Testis (tissue), 2 donors: ENCODE measurements at regions not wholly inside any gene's neighbourhood (a gene's known extent, or its start where the extent isn't known, plus 50 kb on each side); places are given as distances from the start of the nearest gene placed in this dataset.

Experiments used
- DNase-seq: peaks from one replicate; pipeline ENCODE4 v3.0.0-alpha.2; 2019
- H3K27ac ChIP-seq, 2 donors: fragments of 200-600 bp; sonication (generic); one replicate each; pipeline ENCODE4 v1.5.1; 2019
- H3K27me3 ChIP-seq: fragments of 200-600 bp; sonication (generic); one replicate; pipeline ENCODE4 v1.5.1; 2019
- H3K36me3 ChIP-seq: fragments of 200-600 bp; sonication (generic); one replicate; pipeline ENCODE4 v1.5.1; 2017; ENCODE audit warnings: low read depth; ENCODE audit errors: missing control alignments
- H3K4me1 ChIP-seq: fragments of 200-600 bp; sonication (generic); one replicate; pipeline ENCODE4 v1.5.1; 2019
- H3K4me3 ChIP-seq, 2 donors: fragments of 200-600 bp; sonication (generic); one replicate each; pipeline ENCODE4 v1.5.1; 2017 to 2019
- H3K9me3 ChIP-seq: fragments of 200-600 bp; sonication (generic); one replicate; pipeline ENCODE4 v1.5.1; 2017
- POLR2A ChIP-seq: fragments of 450-650 bp; IDR thresholded peaks from one replicate; pipeline ENCODE4 v1.6.1; 2017; ENCODE audit warnings: antibody characterized with exemption, mild to moderate bottlenecking, moderate library complexity
- WGBS, 2 donors: methylation state at CpG; one replicate each; pipeline ENCODE4 v1.1.5; 2018; 5-methylcytosine and 5-hydroxymethylcytosine counted together
- intact Hi-C: fragments of 100-400 bp; cut with DNase I; formaldehyde crosslinking; loops from one replicate; pipeline ENCODE4 v1.15.1; 2023; ENCODE audit warnings: low total_unique reads
- TF ChIP-seq, protein P1 (sequence below), 3 experiments: fragments of 450-650 bp in 2 of 3; fragments of 200-600 bp in 1 of 3; sonication (generic) in 1 of 3; IDR thresholded peaks; one replicate each; pipeline ENCODE4 v1.5.1; 2016 to 2019; ENCODE audit warnings: antibody characterized with exemption in 3 of 3, mild to moderate bottlenecking in 2 of 3, moderate library complexity in 1 of 3

DNA sequence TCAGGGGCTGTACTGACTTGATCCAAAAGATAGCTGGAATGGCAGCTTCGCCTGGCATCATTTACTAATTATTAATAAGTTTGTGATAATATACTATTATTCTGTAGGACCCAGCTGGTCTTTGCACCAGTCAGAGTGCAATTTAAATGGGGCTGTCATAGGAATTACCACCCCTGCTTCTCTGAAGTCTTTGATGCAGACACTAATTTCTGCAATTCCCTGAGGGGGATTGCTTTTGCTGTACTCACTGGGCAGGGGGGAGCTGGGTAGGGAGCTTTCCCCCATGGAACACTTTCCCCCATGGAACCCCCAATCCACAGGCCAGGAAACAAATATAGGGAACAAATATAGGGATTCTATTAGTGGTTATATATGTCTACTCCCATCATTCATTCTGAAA is 54.9 kb upstream of the TSKU start:
- 89 to 96% methylated on average over 1 of the region's 1 CpG for WGBS, 2 donors
- intact Hi-C loops = no loop called here

DNA sequence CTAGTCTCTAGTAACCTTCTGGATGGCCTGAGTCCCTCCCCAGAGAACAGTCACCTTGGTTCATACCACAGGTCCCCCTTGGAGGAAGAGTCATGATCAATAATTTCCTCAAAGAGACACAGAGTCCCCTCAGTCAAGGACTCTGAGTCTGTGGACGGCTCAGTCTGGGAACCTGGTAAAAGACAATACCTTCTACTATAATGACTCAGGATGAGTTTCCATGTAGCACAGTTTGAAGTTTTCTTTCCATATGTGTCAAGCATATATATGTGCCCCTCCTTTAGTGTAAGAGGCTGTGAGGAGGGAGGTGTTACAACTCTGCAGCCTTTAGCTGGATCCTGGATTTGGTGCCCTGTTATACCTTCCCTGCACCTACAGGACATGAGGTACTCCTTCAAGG is 54.4 kb upstream of the TSKU start:
- no peak for DNase-seq
- Histone ChIP-seq H3K36me3 (no peaks in the 10 kb centered on the region), H3K27me3 (no peaks in the 10 kb centered on the region), H3K27ac (no peak overlapping the region), H3K4me3 (no peak overlapping the region), H3K4me1 (no peaks in the 10 kb centered on the region), H3K9me3 (no peaks in the 10 kb centered on the region)
- WGBS, 2 donors = 86 to 100% methylated on average over 1 of the region's 1 CpG
- intact Hi-C loops = no loop called here
- TF ChIP-seq POLR2A = no peak
- TF ChIP-seq, protein P1, sequence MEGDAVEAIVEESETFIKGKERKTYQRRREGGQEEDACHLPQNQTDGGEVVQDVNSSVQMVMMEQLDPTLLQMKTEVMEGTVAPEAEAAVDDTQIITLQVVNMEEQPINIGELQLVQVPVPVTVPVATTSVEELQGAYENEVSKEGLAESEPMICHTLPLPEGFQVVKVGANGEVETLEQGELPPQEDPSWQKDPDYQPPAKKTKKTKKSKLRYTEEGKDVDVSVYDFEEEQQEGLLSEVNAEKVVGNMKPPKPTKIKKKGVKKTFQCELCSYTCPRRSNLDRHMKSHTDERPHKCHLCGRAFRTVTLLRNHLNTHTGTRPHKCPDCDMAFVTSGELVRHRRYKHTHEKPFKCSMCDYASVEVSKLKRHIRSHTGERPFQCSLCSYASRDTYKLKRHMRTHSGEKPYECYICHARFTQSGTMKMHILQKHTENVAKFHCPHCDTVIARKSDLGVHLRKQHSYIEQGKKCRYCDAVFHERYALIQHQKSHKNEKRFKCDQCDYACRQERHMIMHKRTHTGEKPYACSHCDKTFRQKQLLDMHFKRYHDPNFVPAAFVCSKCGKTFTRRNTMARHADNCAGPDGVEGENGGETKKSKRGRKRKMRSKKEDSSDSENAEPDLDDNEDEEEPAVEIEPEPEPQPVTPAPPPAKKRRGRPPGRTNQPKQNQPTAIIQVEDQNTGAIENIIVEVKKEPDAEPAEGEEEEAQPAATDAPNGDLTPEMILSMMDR (IDR thresholded peaks at IDR 0.05) = no peak

More for the DNA sequence above, 54.9 kb upstream of the TSKU start:
- no peak overlapping the region for H3K27ac ChIP-seq
- no peak for DNase-seq
- no peak overlapping the region for H3K4me3 ChIP-seq
- H3K9me3 ChIP-seq = no peaks in the 10 kb centered on the region
- H3K27me3 ChIP-seq = no peaks in the 10 kb centered on the region
- no peak for TF ChIP-seq POLR2A
- TF ChIP-seq, protein P1 (IDR thresholded peaks at IDR 0.05) = no peak
- no peaks in the 10 kb centered on the region for H3K36me3 ChIP-seq
- H3K4me1 ChIP-seq = no peaks in the 10 kb centered on the region

DNA sequence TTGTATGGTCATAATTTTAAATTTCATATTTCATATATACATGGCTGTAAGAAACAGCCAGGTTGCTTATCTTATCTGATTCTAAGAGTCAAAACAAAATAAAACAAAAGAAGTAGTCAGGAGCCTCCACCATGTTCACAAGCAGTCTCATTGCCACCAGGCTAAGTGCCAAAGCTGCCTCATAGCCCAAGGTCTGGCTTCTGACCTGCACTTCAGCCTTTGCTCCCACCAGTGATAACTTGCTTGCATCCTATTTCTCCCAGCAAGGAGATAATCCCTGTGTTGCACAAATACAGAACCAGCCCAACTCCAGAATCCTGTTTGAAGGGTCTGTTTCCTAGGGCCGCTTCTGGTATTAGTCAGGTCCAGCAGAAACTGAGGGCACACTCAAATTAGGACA is 53.9 kb upstream of the TSKU start:
- no peak for TF ChIP-seq POLR2A
- TF ChIP-seq, protein P1 (IDR thresholded peaks at IDR 0.05) = no peak
- H3K4me1 ChIP-seq = no peaks in the 10 kb centered on the region
- 83 to 96% methylated on average over 1 of the region's 1 CpG for WGBS, 2 donors
- no peak overlapping the region for H3K4me3 ChIP-seq
- peak; percentile 38 for DNase-seq
- H3K27me3 ChIP-seq = no peaks in the 10 kb centered on the region
- no peaks in the 10 kb centered on the region for H3K9me3 ChIP-seq
- no peaks in the 10 kb centered on the region for H3K36me3 ChIP-seq
- intact Hi-C loops = no loop called here
- no peak overlapping the region for H3K27ac ChIP-seq

DNA sequence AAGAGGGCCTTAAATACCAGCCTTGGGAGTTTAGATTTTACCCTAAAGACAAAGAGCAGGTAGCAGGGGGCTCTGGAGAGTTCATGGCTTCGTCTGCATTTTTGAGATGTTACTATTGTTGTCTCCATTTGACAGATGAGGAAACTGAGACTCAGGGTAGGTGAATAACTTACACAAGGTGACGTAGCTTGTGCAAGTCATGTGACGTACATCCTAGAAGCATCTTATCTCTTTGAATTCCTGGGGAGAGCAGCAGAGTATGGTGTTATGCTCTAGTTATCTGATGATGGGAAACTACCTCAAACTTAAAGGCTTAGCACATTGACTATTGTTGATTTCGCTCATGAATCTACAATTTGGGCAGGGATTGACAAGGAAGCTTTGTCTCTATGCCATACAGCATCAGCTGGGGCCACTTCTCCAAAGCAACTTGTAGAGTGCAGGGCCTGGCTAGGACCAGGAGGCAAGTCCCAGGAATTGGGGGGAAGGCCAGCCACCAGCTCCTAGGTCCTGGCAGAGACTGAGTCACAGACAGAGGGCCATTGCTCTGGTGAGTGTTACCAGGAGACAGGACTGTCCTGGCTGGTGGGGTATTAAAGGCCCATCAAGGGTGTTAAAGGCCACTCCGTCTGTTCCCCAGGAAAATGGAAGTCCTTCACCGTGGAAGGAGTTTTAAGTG is 52.1 kb upstream of the TSKU start:
- 75 to 81% methylated on average over 6 of the region's 6 CpGs for WGBS, 2 donors
- no peak for DNase-seq

More for the DNA sequence above, 52.1 kb upstream of the TSKU start:
- Histone ChIP-seq H3K4me1 (peaks cover 15% of the 10 kb centered on the region), H3K27ac (no peak overlapping the region), H3K4me3 (no peak overlapping the region), H3K9me3 (no peaks in the 10 kb centered on the region), H3K27me3 (no peaks in the 10 kb centered on the region), H3K36me3 (no peaks in the 10 kb centered on the region)
- no peak for TF ChIP-seq POLR2A
- TF ChIP-seq, protein P1 (IDR thresholded peaks at IDR 0.05) = no peak
- intact Hi-C loops = no loop called here
